SKM-1 (cell line): ENCODE measurements at regions not wholly inside any gene's neighbourhood (a gene's known extent, or its start where the extent isn't known, plus 50 kb on each side); places are given as distances from the start of the nearest gene placed in this dataset.

Experiments used
- DNase-seq: peaks from one replicate; lab custom pipeline; 2025; ENCODE audit not compliant: unreplicated experiment; lab: John Stamatoyannopoulos, UW

DNA sequence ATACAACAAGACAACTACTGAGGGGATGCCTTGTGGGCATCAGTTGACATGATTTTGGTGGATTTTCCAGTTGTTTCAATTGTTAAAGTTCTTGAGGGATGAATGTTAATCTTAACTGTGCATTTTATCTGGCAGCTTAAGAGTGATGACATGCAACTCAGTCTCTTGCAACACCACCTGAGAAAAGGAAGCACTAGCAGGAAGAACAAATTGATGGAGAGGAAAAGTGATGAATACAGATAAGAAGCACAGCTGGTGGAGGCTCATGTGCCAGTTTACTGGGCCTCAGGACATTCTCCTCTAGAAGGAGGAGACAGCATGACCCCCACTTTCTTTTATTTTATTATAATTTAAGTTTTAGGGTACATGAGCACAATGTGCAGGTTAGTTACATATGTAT is 341.3 kb upstream of the RBMY1B start:
- no peak for DNase-seq

- DNase-seq, result peak; percentile 23
These were observed 336.3 kb upstream of the RBMY1B start for GRCh38 chrY:21174697-21175463.

GRCh38 chrY:21175505-21175904 is 335.6 kb upstream of the RBMY1B start:
- no peak for DNase-seq

DNA sequence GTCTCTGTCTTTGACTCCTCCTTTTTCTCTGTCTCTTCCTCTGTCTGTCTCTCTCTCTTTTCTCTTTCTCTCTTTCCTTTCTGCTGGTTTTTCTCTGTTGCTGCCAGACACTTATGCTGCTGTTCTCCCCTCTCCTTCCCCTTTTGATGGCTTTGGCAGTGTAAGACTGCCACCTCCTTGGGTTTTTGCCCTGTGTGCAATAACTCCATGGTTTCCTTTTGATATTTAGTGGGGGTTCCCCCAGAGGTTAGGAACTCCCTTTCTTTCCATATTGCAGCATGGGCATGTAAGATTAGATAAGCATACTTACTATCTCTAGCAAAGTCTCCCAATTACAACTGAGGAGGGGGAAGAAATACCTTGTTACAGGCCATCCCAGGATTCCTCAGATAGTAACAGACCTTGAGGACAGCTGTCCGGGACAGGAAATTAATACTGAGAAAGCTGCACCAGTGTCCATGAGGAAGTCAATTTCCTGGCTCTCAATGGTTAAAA is 333.8 kb upstream of the RBMY1B start:
- DNase-seq, result no peak

DNA sequence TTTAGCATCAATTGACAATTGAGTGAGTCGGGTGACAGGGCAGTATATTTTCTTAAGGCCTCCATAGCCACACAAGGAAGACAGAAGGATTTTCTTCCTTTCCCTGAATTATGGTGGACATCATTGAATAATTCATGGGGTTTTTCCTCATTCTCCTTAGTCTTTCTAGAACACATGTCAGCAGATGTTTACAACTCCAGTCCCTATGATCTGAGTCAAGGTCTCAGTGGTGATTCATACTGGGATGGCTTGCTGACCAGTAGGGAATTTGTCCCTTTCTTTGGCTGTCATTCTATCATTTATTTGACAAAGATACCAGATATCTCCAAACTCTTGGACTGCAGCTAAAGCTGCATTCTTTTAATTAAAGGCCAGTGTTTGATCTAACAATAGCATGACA is 332.9 kb upstream of the RBMY1B start:
- no peak for DNase-seq

DNA sequence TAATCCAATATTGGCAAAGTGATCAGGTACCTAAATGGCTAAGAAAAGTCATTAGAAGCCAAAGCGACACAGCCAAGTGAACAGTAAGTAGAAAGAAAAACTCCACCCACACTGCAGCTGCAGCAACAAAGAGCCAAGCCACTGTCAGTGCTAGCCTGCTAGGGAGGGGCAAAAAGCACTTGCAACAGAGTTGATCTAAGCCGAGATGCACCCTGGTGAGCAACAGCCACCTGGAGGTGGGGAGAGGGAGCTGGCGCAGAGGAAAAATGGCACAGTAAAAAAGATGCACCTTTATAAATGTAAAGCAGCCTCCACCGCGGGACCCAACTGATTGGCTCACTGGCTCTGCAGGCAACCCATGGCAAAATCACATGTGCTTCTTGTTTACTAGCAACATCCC is 330.2 kb upstream of the RBMY1B start:
- no peak for DNase-seq

- no peak for DNase-seq
These were observed 326.9 kb upstream of the RBMY1B start for GRCh38 chrY:21184271-21184670.

- DNase-seq, result no peak
These were observed 325.6 kb upstream of the RBMY1B start for GRCh38 chrY:21185419-21186105.

DNA sequence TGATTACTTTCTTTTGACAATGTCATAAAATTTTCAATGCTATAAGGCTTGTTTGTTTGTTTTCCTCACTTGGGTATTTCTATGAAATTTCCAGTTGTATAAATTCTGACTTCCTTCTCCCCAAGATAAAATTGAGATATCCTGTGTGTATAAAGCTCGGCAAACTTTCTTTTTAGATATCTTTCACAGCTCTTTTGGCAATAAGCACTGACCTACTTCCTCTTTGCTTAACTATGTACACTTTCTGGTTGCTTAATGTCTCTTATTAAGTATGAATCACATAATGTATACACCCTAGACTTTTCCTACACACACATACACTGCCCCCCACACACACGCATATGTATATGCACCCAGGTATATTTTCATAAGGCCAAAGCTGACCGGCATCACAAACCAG is 318.4 kb upstream of the RBMY1B start:
- no peak for DNase-seq

- DNase-seq, result no peak
These were observed 310.9 kb upstream of the RBMY1B start for GRCh38 chrY:21200246-21200645.

GRCh38 chrY:21227849-21228248 is 283.3 kb upstream of the RBMY1B start:
- DNase-seq, result no peak

DNA sequence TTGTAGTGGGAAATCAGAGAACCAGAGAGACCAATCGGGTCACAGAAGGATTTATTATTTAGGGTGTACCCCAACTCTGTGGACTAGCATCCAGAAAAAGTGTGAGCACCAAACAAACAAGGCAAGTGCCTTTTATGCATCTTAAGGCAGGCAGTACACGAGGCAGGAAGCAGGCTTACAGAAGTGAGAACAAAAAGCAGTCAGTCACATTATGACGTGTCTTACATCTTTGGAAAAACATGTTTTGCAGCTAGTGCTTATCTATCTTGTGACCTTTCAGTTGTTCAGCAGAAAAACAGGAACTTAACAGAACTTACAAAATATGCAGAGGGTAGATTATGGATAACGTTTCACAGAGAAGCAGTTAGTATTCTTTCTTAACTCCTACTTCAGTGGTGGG is 270.9 kb upstream of the RBMY1B start:
- peak; percentile 20 for DNase-seq

GRCh38 chrY:21240662-21241310 is 270.4 kb upstream of the RBMY1B start:
- DNase-seq, result no peak

- DNase-seq, result no peak
These were observed 268.3 kb upstream of the RBMY1B start for GRCh38 chrY:21242793-21243192.

DNA sequence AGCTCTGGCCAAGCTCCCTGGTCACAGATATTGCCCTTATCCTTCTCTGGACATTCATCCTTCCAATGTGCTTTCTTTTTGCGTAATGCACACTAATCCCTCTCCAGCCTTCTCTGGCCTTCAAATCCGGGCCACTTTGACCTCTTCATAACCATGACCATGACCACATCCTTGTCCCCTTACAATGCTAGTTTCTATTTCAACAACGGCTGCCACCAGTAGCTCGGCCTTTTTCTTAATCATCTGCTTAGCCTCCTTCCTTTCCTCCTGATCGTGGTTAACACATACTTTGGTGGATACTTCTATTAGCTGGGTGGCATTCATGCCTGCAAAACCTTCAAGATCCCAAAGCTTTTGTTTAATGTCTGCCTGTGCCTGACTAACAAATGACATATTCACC is 264.4 kb upstream of the RBMY1B start:
- DNase-seq, result no peak

GRCh38 chrY:21248591-21248990 is 262.5 kb upstream of the RBMY1B start:
- DNase-seq, result no peak

DNA sequence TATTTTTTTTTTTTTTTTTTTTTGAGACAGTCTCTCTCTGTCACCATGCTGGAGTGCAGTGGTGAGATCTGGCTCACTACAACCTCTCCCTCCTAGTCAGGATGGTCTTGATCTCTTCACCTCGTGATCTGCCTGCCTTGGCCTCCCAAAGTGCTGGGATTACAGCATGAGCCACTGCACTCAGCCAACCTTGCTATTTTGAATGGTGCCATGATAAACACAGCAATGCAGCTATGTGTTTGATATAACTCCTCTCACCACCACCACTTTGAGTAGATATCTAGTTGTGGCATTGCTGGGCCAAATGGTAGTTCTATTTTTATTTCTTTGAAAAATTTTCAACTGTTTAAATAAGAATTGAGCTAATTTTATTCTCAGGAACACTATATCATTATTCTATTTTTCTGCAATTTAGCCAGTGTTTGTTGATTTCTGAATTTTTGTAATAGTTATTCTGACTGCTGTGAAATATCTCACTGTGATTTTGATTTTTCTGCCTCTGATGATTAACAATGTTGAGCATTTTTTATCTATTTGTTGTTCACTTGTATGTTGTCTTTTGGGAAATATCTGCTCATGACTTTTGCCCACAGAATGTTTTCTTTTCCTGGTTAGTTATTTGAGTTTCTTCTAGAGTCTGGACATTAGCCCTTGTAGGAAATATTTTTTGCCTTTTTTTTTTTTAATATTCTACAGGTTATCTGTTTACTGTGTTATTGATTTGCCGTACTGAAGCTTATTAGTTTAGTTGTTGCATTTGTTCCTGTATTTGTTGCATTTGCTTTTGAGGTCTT is 257.5 kb upstream of the RBMY1B start:
- no peak for DNase-seq

DNA sequence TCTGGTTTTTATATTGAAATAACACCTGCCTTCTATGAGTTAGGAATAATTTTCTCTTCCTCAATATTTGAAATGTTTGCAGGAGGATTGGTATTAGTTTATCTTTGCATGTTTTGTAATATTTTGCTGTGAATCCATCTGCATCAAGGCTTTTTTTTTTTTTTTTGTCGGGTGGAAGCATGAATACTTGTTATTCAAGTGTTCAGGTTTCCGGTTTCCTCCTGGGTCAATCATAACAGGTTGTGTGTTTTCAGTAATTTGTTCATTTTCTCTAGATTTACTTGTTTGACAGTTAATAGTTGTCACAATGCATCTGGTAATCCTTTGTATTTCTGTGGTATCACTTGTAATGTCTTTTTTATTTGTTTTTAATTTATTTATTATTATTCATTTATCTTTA is 256.7 kb upstream of the RBMY1B start:
- no peak for DNase-seq

DNA sequence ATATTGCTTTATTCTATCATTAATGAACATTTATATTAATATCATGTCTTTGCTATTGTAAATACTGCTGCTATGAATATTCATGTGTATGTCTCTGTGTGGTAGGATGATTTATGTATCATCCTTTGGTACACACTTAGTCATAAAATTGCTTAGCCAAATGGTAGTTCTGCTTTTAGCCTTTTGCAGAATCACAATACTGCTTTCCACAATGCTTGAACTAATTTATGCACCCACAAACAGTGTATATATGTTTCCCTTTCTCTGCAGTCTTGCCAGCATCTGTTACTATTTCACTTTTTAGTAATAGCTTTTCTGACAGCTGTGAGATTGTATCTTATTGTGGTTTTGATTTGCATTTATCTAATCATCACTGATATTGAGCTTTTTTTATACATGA is 254.3 kb upstream of the RBMY1B start:
- no peak for DNase-seq

DNA sequence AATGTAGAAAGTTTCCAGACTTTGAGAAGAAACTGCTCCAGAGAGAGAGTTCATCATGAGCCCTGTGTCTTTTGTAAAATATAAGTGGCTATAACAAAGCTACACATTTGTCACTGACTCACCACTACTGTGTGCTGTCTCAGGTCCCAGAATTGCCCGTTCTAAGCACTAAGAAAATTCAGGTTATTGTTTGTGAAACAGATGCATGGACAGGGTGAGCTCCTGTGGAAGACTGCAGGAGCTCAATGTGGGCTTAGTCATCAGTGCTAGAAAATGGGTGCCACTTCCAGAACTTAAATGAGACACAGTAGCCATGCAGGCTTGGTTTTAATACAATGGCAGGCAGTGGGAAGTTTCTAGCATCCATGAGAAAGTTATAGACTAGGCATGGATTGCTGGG is 251.4 kb upstream of the RBMY1B start:
- DNase-seq, result no peak

- DNase-seq, result no peak
These were observed 250.8 kb upstream of the RBMY1B start for GRCh38 chrY:21260325-21260724.
